CD14-positive monocyte (primary cell): ENCODE measurements at regions not wholly inside any gene's neighbourhood (a gene's known extent, or its start where the extent isn't known, plus 50 kb on each side); places are given as distances from the start of the nearest gene placed in this dataset.

Experiments used
- DNase-seq, 3 donors: peaks; one replicate each; pipeline ENCODE4 v3.0.0-alpha.2; 2011 to 2022
- H2AFZ ChIP-seq: 2 replicates; pipeline ENCODE4 v1.6.0; 2012; ENCODE audit warnings: mild to moderate bottlenecking, low read depth, low read length, inconsistent platforms; ENCODE audit not compliant: insufficient read depth, poor library complexity, severe bottlenecking
- H3K27ac ChIP-seq, 2 donors: 1 replicate in 1 of 2; 2 replicates in 1 of 2; pipeline ENCODE4 v1.5.1; 2012 to 2013; ENCODE audit warnings: low read length in 2 of 2, control low read depth in 1 of 2, inconsistent platforms in 1 of 2, low read depth in 1 of 2, mild to moderate bottlenecking in 1 of 2
- H3K27me3 ChIP-seq, 2 donors: one replicate each; pipeline versions ENCODE4 v1.6.0 to v1.6.1; 2011 to 2013; ENCODE audit warnings: low read length in 2 of 2; ENCODE audit not compliant: control insufficient read depth in 2 of 2, insufficient read depth in 2 of 2
- H3K36me3 ChIP-seq, 2 donors: replicated peaks in 1 of 2; 1 replicate in 1 of 2; 2 replicates in 1 of 2; pipeline versions ENCODE4 v1.5.1 to v1.6.1; 2012 to 2013; ENCODE audit warnings: low read length in 2 of 2, control low read depth in 1 of 2, inconsistent platforms in 1 of 2, mild to moderate bottlenecking in 1 of 2; ENCODE audit not compliant: insufficient read depth in 2 of 2, control insufficient read depth in 1 of 2
- H3K4me1 ChIP-seq, 2 donors: 1 replicate in 1 of 2; 2 replicates in 1 of 2; pipeline versions ENCODE4 v1.5.1 to v1.6.1; 2012 to 2013; ENCODE audit warnings: low read length in 2 of 2, control low read depth in 1 of 2, inconsistent platforms in 1 of 2, mild to moderate bottlenecking in 1 of 2, moderate library complexity in 1 of 2; ENCODE audit not compliant: insufficient read depth in 2 of 2, control insufficient read depth in 1 of 2
- H3K4me2 ChIP-seq: replicated peaks from 2 replicates; pipeline ENCODE3; 2012; ENCODE audit warnings: low read length, moderate library complexity, mild to moderate bottlenecking; ENCODE audit not compliant: poor library complexity, severe bottlenecking; ENCODE audit errors: extremely low read depth
- H3K4me3 ChIP-seq, 3 experiments: fragments of 200-600 bp in 1 of 3; sonication (generic) in 1 of 3; replicated peaks in 1 of 3; 1 replicate in 2 of 3; 2 replicates in 1 of 3; pipeline ENCODE4 v1.5.1; 2011 to 2013; ENCODE audit warnings: low read length in 3 of 3, mild to moderate bottlenecking in 3 of 3, control low read depth in 2 of 3, low read depth in 2 of 3, inconsistent platforms in 1 of 3, moderate library complexity in 1 of 3
- H3K79me2 ChIP-seq: 2 replicates; pipeline ENCODE4 v1.6.0; 2012; ENCODE audit warnings: mild to moderate bottlenecking, control low read depth, inconsistent platforms, low read length, moderate library complexity; ENCODE audit not compliant: insufficient read depth
- H3K9ac ChIP-seq: 2 replicates; pipeline ENCODE4 v1.6.0; 2017; ENCODE audit warnings: low read length, mild to moderate bottlenecking; ENCODE audit not compliant: insufficient read depth, poor library complexity, severe bottlenecking
- H3K9me3 ChIP-seq, 2 donors: replicated peaks in 1 of 2; 1 replicate in 1 of 2; 2 replicates in 1 of 2; pipeline versions ENCODE4 v1.5.1 to v1.6.1; 2012 to 2013; ENCODE audit warnings: low read length in 2 of 2, control low read depth in 1 of 2; ENCODE audit not compliant: control insufficient read depth in 1 of 2, insufficient read depth in 1 of 2
- H4K20me1 ChIP-seq: 2 replicates; pipeline ENCODE4 v1.6.0; 2012; ENCODE audit warnings: mild to moderate bottlenecking, low read length, control low read depth, moderate library complexity; ENCODE audit not compliant: insufficient read depth
- H3K27ac Mint-ChIP-seq, 7 donors: one replicate each; pipeline ENCODE4 v1.8.0; 2020; ENCODE audit warnings: mild to moderate bottlenecking in 7 of 7, mixed read lengths in 7 of 7, moderate library complexity in 6 of 7, inconsistent platforms in 2 of 7
- H3K27me3 Mint-ChIP-seq, 3 donors: one replicate each; pipeline ENCODE4 v1.8.0; 2021 to 2022; ENCODE audit warnings: low read depth in 3 of 3, mild to moderate bottlenecking in 3 of 3, mixed read lengths in 3 of 3, moderate library complexity in 3 of 3, inconsistent platforms in 1 of 3
- H3K36me3 Mint-ChIP-seq, 2 donors: one replicate each; pipeline ENCODE4 v1.8.0; 2020; ENCODE audit warnings: mixed read lengths in 2 of 2, inconsistent platforms in 1 of 2, mild to moderate bottlenecking in 1 of 2
- H3K4me1 Mint-ChIP-seq: one replicate; pipeline ENCODE4 v1.8.0; 2020; ENCODE audit warnings: mild to moderate bottlenecking, mixed read lengths
- H3K4me3 Mint-ChIP-seq, 2 donors: one replicate each; pipeline ENCODE4 v1.8.0; 2020; ENCODE audit warnings: mild to moderate bottlenecking in 2 of 2, mixed read lengths in 2 of 2, moderate library complexity in 1 of 2
- H3K9me3 Mint-ChIP-seq, 7 donors: one replicate each; pipeline ENCODE4 v1.8.0; 2020 to 2022; ENCODE audit warnings: mixed read lengths in 7 of 7, mild to moderate bottlenecking in 6 of 7, moderate library complexity in 6 of 7, inconsistent platforms in 2 of 7
- CTCF ChIP-seq: fragments of 200-600 bp; IDR thresholded peaks from one replicate; pipeline ENCODE4 v1.8.0; 2022; ENCODE audit warnings: antibody characterized with exemption, mild to moderate bottlenecking
- WGBS: methylation state at CpG from one replicate; pipeline ENCODE4 v1.1.5; 2013; ENCODE audit warnings: missing lambda C conversion rate; ENCODE audit not compliant: insufficient coverage; 5-methylcytosine and 5-hydroxymethylcytosine counted together
- intact Hi-C, 2 donors: fragments of 100-400 bp; cut with micrococcal nuclease; formaldehyde crosslinking; loops; one replicate each; pipeline versions ENCODE4 v1.15.0 to v1.15.1; 2023

GRCh38 chr6:145250436-145250835 is 484.9 kb downstream of the EPM2A start:
- intact Hi-C loops, result no loop called here

GRCh38 chr6:145252737-145253136 is 482.6 kb downstream of the EPM2A start:
- H3K4me1 Mint-ChIP-seq, result no peaks in the 10 kb centered on the region
- no peak overlapping the region for H3K27ac Mint-ChIP-seq

More at GRCh38 chr6:145250436-145250835, 484.9 kb downstream of the EPM2A start:
- Histone ChIP-seq H4K20me1 (no peaks in the 10 kb centered on the region), H3K9me3 (peaks cover 0 to 14% of the 10 kb centered on the region in 2 donors), H3K79me2 (no peaks in the 10 kb centered on the region), H3K4me3 (no peak overlapping the region), H3K27ac (no peak overlapping the region), H3K36me3 (no peaks in the 10 kb centered on the region), H3K9ac (no peak overlapping the region), H2AFZ (no peak overlapping the region), H3K27me3 (no peaks in the 10 kb centered on the region), H3K4me2 (no peak overlapping the region), H3K4me1 (no peaks in the 10 kb centered on the region)
- H3K27ac Mint-ChIP-seq, result no peak overlapping the region
- no peaks in the 10 kb centered on the region for H3K4me1 Mint-ChIP-seq
- no peak for TF ChIP-seq CTCF
- DNase-seq, result no peak
- no peaks in the 10 kb centered on the region for H3K36me3 Mint-ChIP-seq
- WGBS, result no CpG with 5 or more reads among the region's 3 CpGs
- no peaks in the 10 kb centered on the region for H3K27me3 Mint-ChIP-seq
- H3K9me3 Mint-ChIP-seq, result peaks cover 2 to 10% (median 8%) of the 10 kb centered on the region in 7 donors
- no peak overlapping the region for H3K4me3 Mint-ChIP-seq

More at GRCh38 chr6:145252737-145253136, 482.6 kb downstream of the EPM2A start:
- no peak overlapping the region for H3K9ac ChIP-seq
- Mint-ChIP-seq H3K9me3 (peaks cover 3 to 11% (median 6%) of the 10 kb centered on the region in 7 donors), H3K4me3 (no peak overlapping the region), H3K27me3 (no peaks in the 10 kb centered on the region), H3K36me3 (no peaks in the 10 kb centered on the region)
- no peaks in the 10 kb centered on the region for H3K27me3 ChIP-seq
- no peaks in the 10 kb centered on the region for H4K20me1 ChIP-seq
- no peak overlapping the region for H3K4me3 ChIP-seq
- H3K9me3 ChIP-seq, result peaks cover 0 to 9% of the 10 kb centered on the region in 2 donors
- no peaks in the 10 kb centered on the region for H3K4me1 ChIP-seq
- no peak for TF ChIP-seq CTCF
- H3K4me2 ChIP-seq, result no peak overlapping the region
- intact Hi-C loops, result no loop called here
- H3K79me2 ChIP-seq, result no peaks in the 10 kb centered on the region
- H2AFZ ChIP-seq, result no peak overlapping the region
- no peaks in the 10 kb centered on the region for H3K36me3 ChIP-seq
- no peak overlapping the region for H3K27ac ChIP-seq
- no peak for DNase-seq
